ENCODE measurements at regions not wholly inside any gene's neighbourhood (a gene's known extent, or its start where the extent isn't known, plus 50 kb on each side); places are given as distances from the start of the nearest gene placed in this dataset.

DNA sequence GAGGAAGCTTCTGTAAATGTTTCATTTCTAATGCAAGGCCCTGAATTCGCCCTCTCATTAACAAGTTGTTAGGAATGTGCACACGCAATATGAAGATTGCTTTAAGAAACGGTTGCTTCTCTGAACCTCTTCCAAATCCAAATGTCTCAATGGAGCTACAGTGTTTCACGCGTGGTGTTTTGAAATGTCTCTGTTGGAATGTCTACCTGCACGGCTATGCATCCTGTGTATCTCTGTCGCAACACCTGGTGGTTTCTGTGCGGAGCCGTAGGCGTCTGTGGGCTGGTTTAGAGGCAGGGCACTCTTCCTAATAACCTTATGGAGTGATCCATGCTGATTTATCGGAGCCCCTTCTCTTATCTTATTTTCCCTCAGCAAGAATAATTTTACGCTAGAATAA is 1584.2 kb upstream of the SLC10A2 start:
- no peak for ATAC-seq
- Histone ChIP-seq H2AFZ (ENCODE audit: low read length) (no peak overlapping the region), H3K9me2 (replicated peaks; ENCODE audit: low read length) (no peaks in the 10 kb centered on the region)

GRCh38 chr13:104648291-104648690 is 1582.1 kb upstream of the SLC10A2 start:
- intact Hi-C loops (cut with micrococcal nuclease), result no loop called here

More for the DNA sequence above, 1584.2 kb upstream of the SLC10A2 start:
- no peaks in the 10 kb centered on the region for H4K20me1 ChIP-seq (ENCODE audit: low read length)
- no peak overlapping the region for H3K4me2 ChIP-seq (ENCODE audit: low read length)
- H3K27me3 ChIP-seq (ENCODE audit: low read length), result no peaks in the 10 kb centered on the region
- no TSS peak for BruUV-seq (replicated peaks)
- TF ChIP-seq EZH2phosphoT487 (IDR thresholded peaks at IDR 0.05; ENCODE audit: borderline replicate concordance, low read length), result no peak
- TF ChIP-seq EZH2 (IDR thresholded peaks at IDR 0.05; ENCODE audit: low read length, unreplicated experiment), result no peak
- TF ChIP-seq, protein P1, sequence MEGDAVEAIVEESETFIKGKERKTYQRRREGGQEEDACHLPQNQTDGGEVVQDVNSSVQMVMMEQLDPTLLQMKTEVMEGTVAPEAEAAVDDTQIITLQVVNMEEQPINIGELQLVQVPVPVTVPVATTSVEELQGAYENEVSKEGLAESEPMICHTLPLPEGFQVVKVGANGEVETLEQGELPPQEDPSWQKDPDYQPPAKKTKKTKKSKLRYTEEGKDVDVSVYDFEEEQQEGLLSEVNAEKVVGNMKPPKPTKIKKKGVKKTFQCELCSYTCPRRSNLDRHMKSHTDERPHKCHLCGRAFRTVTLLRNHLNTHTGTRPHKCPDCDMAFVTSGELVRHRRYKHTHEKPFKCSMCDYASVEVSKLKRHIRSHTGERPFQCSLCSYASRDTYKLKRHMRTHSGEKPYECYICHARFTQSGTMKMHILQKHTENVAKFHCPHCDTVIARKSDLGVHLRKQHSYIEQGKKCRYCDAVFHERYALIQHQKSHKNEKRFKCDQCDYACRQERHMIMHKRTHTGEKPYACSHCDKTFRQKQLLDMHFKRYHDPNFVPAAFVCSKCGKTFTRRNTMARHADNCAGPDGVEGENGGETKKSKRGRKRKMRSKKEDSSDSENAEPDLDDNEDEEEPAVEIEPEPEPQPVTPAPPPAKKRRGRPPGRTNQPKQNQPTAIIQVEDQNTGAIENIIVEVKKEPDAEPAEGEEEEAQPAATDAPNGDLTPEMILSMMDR (conservative IDR thresholded peaks at IDR 0.05; ENCODE audit: low read depth, low read length), result no peak
- ChIA-PET CTCF (no interaction called here), POLR2A (ENCODE audit: unreplicated experiment) (no interaction called here)
- DNase-seq, result no peak
- no peaks in the 10 kb centered on the region for H3K79me2 ChIP-seq (ENCODE audit: low read length)
- H3K4me1 ChIP-seq (ENCODE audit: insufficient read depth, low read length), result no peaks in the 10 kb centered on the region
- intact Hi-C loops (cut with micrococcal nuclease), result no loop called here
- no peaks in the 10 kb centered on the region for H3F3A ChIP-seq (ENCODE audit: low read length, unreplicated experiment)
- H3K27ac ChIP-seq (ENCODE audit: low read length), result no peak overlapping the region
- H3K9me3 ChIP-seq (ENCODE audit: low read length), result no peaks in the 10 kb centered on the region
- H3K9ac ChIP-seq (ENCODE audit: low read length), result no peak overlapping the region
- no peak overlapping the region for H3K4me3 ChIP-seq (ENCODE audit: low read length)
- H3K36me3 ChIP-seq (ENCODE audit: low read depth, low read length), result no peaks in the 10 kb centered on the region

DNA sequence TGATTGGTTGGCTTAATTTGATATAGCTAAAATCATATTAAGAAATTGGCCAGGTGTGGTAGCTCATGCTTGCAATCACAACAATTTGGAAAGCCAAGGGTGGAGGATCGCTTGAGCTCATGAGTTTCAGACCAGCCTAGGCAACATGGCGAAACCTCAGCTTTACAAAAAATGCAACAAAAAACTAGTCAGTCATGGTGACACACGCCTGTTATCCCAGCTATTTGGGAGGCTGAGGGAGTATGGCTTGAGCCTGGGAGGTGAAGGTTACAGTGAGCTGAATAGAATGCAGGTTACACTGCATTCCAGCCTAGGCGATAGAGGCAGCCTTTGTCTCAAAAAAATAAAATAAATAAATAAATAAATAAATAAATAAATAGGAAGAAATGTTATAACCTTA is 1579.6 kb upstream of the SLC10A2 start:
- H3K27me3 ChIP-seq (ENCODE audit: low read length), result no peaks in the 10 kb centered on the region
- CTCF ChIA-PET, result no interaction called here
- no peaks in the 10 kb centered on the region for H3K79me2 ChIP-seq (ENCODE audit: low read length)
- no peak overlapping the region for H3K9ac ChIP-seq (ENCODE audit: low read length)
- POLR2A ChIA-PET (ENCODE audit: unreplicated experiment), result no interaction called here
- DNase-seq (no peak), ATAC-seq (no peak)
- H3K36me3 ChIP-seq (ENCODE audit: low read depth, low read length), result no peaks in the 10 kb centered on the region
- no peak for TF ChIP-seq EZH2 (IDR thresholded peaks at IDR 0.05; ENCODE audit: low read length, unreplicated experiment)
- TF ChIP-seq, protein P1 (conservative IDR thresholded peaks at IDR 0.05; ENCODE audit: low read depth, low read length), result no peak
- no peak for TF ChIP-seq EZH2phosphoT487 (IDR thresholded peaks at IDR 0.05; ENCODE audit: borderline replicate concordance, low read length)
- H3K9me3 ChIP-seq (ENCODE audit: low read length), result no peaks in the 10 kb centered on the region
- H3K4me1 ChIP-seq (ENCODE audit: insufficient read depth, low read length), result 0 out of 2 replicates have a peak, but pooled peaks cover 3% of the 10 kb centered on the region
- H3F3A ChIP-seq (ENCODE audit: low read length, unreplicated experiment), result no peaks in the 10 kb centered on the region
- no peak overlapping the region for H2AFZ ChIP-seq (ENCODE audit: low read length)
- H3K4me3 ChIP-seq (ENCODE audit: low read length), result no peak overlapping the region
- intact Hi-C loops (cut with micrococcal nuclease), result no loop called here
- H3K9me2 ChIP-seq (replicated peaks; ENCODE audit: low read length), result no peaks in the 10 kb centered on the region
- H3K27ac ChIP-seq (ENCODE audit: low read length), result no peak overlapping the region
- no peaks in the 10 kb centered on the region for H4K20me1 ChIP-seq (ENCODE audit: low read length)
- no TSS peak for BruUV-seq (replicated peaks)
- no peak overlapping the region for H3K4me2 ChIP-seq (ENCODE audit: low read length)

More at GRCh38 chr13:104648291-104648690, 1582.1 kb upstream of the SLC10A2 start:
- H2AFZ ChIP-seq (ENCODE audit: low read length), result no peak overlapping the region
- no peak overlapping the region for H3K9ac ChIP-seq (ENCODE audit: low read length)
- POLR2A ChIA-PET (ENCODE audit: unreplicated experiment), result no interaction called here
- CTCF ChIA-PET, result no interaction called here
- H3K9me3 ChIP-seq (ENCODE audit: low read length), result no peaks in the 10 kb centered on the region
- H3K36me3 ChIP-seq (ENCODE audit: low read depth, low read length), result no peaks in the 10 kb centered on the region
- H4K20me1 ChIP-seq (ENCODE audit: low read length), result no peaks in the 10 kb centered on the region
- H3K9me2 ChIP-seq (replicated peaks; ENCODE audit: low read length), result no peaks in the 10 kb centered on the region
- H3K27ac ChIP-seq (ENCODE audit: low read length), result no peak overlapping the region
- H3K4me3 ChIP-seq (ENCODE audit: low read length), result no peak overlapping the region
- H3K27me3 ChIP-seq (ENCODE audit: low read length), result no peaks in the 10 kb centered on the region
- no peak overlapping the region for H3K4me2 ChIP-seq (ENCODE audit: low read length)
- H3K79me2 ChIP-seq (ENCODE audit: low read length), result no peaks in the 10 kb centered on the region
- TF ChIP-seq EZH2phosphoT487 (IDR thresholded peaks at IDR 0.05; ENCODE audit: borderline replicate concordance, low read length) (no peak), EZH2 (IDR thresholded peaks at IDR 0.05; ENCODE audit: low read length, unreplicated experiment) (no peak)
- TF ChIP-seq, protein P1 (conservative IDR thresholded peaks at IDR 0.05; ENCODE audit: low read depth, low read length), result no peak
- no peaks in the 10 kb centered on the region for H3K4me1 ChIP-seq (ENCODE audit: insufficient read depth, low read length)
- DNase-seq (no peak), ATAC-seq (no peak)
- no peaks in the 10 kb centered on the region for H3F3A ChIP-seq (ENCODE audit: low read length, unreplicated experiment)
- BruUV-seq (replicated peaks), result no TSS peak
